Upper lobe of left lung (tissue), 4 donors: ENCODE measurements at regions not wholly inside any gene's neighbourhood (a gene's known extent, or its start where the extent isn't known, plus 50 kb on each side); places are given as distances from the start of the nearest gene placed in this dataset.

Experiments used
- EP300 ChIP-seq, 4 donors: sonication (generic); formaldehyde crosslinking; IDR thresholded peaks; one replicate each; pipeline ENCODE4 v1.5.1; 2017; ENCODE audit warnings: antibody characterized with exemption in 4 of 4, control low read depth in 2 of 4
- POLR2A ChIP-seq, 4 donors: fragments of 450-650 bp; IDR thresholded peaks; one replicate each; pipeline ENCODE4 v1.5.1; 2016 to 2017; ENCODE audit warnings: antibody characterized with exemption in 4 of 4, mild to moderate bottlenecking in 2 of 4
- POLR2AphosphoS5 ChIP-seq, 2 donors: sonication (generic); formaldehyde crosslinking; IDR thresholded peaks; one replicate each; pipeline ENCODE4 v1.5.1; 2017; ENCODE audit warnings: antibody characterized with exemption in 2 of 2
- TF ChIP-seq, protein P1 (sequence below), 6 experiments: fragments of 450-650 bp in 4 of 6; fragments of 200-600 bp in 2 of 6; sonication (generic) in 2 of 6; IDR thresholded peaks; one replicate each; pipeline ENCODE4 v1.5.1; 2016 to 2019; ENCODE audit warnings: antibody characterized with exemption in 6 of 6

DNA sequence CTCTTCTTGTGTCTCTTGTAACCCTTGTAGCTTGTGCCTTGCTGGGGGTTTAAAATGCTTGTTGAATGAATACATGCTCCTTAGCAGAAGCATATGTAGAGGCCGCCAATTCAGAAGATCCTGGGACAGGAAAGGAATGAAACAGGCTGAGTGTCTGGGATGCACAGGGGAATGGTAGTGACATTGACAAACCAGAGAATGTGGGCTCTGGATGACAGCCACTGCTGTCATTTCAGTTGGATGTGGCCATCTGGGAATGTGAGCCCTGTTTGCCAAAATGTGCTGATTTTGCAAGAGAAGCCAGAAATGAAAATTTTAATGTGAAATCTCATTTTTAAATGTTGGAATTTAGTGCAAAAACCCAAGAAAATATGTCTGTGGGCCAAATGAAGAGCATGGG, 136.8 kb downstream of the DACT1 start:
- TF ChIP-seq, protein P1, sequence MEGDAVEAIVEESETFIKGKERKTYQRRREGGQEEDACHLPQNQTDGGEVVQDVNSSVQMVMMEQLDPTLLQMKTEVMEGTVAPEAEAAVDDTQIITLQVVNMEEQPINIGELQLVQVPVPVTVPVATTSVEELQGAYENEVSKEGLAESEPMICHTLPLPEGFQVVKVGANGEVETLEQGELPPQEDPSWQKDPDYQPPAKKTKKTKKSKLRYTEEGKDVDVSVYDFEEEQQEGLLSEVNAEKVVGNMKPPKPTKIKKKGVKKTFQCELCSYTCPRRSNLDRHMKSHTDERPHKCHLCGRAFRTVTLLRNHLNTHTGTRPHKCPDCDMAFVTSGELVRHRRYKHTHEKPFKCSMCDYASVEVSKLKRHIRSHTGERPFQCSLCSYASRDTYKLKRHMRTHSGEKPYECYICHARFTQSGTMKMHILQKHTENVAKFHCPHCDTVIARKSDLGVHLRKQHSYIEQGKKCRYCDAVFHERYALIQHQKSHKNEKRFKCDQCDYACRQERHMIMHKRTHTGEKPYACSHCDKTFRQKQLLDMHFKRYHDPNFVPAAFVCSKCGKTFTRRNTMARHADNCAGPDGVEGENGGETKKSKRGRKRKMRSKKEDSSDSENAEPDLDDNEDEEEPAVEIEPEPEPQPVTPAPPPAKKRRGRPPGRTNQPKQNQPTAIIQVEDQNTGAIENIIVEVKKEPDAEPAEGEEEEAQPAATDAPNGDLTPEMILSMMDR (IDR thresholded peaks at IDR 0.05): no peak
- TF ChIP-seq POLR2A (IDR thresholded peaks at IDR 0.05): no peak
- TF ChIP-seq EP300 (IDR thresholded peaks at IDR 0.05): no peak
- TF ChIP-seq POLR2AphosphoS5 (IDR thresholded peaks at IDR 0.05): no peak
